ENCODE measurements at regions not wholly inside any gene's neighbourhood (a gene's known extent, or its start where the extent isn't known, plus 50 kb on each side); places are given as distances from the start of the nearest gene placed in this dataset.
"Not testable (repeated sequence)": the region's sequence is repeated elsewhere in the genome, so short reads cannot be mapped to it uniquely, and the experiment has no call there.

DNA sequence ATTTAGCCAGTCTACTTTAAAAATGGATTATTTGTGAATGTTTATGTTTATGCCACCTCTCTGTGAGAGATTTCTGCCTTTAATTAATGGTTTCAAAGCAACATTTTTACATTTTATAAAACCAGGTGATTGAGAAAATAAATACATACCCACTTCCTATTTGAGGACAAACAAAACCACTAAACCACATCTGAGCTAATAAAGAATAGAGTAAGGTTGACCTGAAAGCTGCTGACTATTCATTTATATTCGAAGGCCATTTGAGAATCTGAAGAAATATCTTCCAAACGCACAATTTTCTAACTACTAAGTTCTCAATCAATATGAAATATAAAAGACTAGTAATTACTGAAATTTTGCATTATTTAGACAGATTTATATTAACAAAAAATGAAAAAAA is 705.1 kb downstream of the XPNPEP1 start:
- H3K79me2 ChIP-seq (ENCODE audit: insufficient read depth, low read length): no peaks in the 10 kb centered on the region
- H3K4me2 ChIP-seq (ENCODE audit: low read length): no peak overlapping the region
- no peaks in the 10 kb centered on the region for H4K20me1 ChIP-seq (ENCODE audit: insufficient read depth, low read length)
- no peaks in the 10 kb centered on the region for H3F3A ChIP-seq (ENCODE audit: insufficient read depth, low read length)
- TF ChIP-seq, protein P1, sequence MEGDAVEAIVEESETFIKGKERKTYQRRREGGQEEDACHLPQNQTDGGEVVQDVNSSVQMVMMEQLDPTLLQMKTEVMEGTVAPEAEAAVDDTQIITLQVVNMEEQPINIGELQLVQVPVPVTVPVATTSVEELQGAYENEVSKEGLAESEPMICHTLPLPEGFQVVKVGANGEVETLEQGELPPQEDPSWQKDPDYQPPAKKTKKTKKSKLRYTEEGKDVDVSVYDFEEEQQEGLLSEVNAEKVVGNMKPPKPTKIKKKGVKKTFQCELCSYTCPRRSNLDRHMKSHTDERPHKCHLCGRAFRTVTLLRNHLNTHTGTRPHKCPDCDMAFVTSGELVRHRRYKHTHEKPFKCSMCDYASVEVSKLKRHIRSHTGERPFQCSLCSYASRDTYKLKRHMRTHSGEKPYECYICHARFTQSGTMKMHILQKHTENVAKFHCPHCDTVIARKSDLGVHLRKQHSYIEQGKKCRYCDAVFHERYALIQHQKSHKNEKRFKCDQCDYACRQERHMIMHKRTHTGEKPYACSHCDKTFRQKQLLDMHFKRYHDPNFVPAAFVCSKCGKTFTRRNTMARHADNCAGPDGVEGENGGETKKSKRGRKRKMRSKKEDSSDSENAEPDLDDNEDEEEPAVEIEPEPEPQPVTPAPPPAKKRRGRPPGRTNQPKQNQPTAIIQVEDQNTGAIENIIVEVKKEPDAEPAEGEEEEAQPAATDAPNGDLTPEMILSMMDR (IDR thresholded peaks at IDR 0.05; ENCODE audit: low read length): no peak
- H3K9ac ChIP-seq (ENCODE audit: low read length): no peak overlapping the region
- H3K9me2 ChIP-seq (ENCODE audit: low read depth, low read length): no peaks in the 10 kb centered on the region
- H2AFZ ChIP-seq (ENCODE audit: low read length): no peak overlapping the region
- no peaks in the 10 kb centered on the region for H3K27me3 ChIP-seq (ENCODE audit: insufficient read depth, low read length)
- H3K4me1 ChIP-seq (ENCODE audit: insufficient read depth, low read length, severe bottlenecking): no peaks in the 10 kb centered on the region
- H3K9me3 ChIP-seq (ENCODE audit: low read length): no peaks in the 10 kb centered on the region
- no peaks in the 10 kb centered on the region for H3K36me3 ChIP-seq (ENCODE audit: insufficient read depth, low read length)
- no peak overlapping the region for H3K27ac ChIP-seq (ENCODE audit: low read depth, low read length, poor library complexity, severe bottlenecking)
- no peak overlapping the region for H3K4me3 ChIP-seq (ENCODE audit: low read depth, low read length, poor library complexity, severe bottlenecking)

DNA sequence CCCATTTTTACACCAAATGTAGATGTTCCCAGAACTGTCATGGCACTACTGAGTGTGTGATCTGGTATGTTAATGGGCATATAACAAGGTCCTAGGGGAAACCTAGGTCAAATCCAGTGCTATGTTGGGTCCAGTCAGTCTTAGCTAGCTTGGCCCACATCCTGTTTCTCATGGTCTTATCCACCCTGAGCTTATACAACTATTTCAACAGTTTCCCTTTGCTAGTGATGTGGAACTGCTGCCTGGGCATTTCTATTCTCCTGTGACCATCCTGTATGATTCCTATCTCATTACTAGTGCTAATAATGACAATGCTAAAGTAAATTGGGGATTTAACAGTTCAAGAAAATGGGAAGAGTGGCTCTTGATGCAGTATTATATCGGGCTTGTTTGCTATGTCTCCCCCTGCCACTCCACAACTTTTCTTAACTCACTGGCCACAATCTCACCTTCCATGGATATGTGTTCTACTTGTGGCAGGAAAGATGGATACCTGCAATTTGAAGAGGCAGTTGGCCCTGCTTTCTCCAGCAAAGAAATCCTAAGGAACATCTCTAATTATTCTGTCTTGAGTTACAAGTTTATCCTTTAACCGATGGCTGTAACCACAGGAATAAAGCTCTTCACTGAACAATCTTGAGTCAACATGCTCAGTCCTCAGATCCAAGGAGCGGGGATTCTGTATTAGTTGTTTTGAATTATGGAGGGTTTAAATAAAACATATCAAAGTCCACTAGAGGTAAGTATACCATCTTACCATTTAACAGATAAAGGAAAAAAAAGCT is 707.8 kb downstream of the XPNPEP1 start:
- no peak overlapping the region for H3K9ac ChIP-seq (ENCODE audit: low read length)
- no peaks in the 10 kb centered on the region for H3K79me2 ChIP-seq (ENCODE audit: insufficient read depth, low read length)
- no peaks in the 10 kb centered on the region for H4K20me1 ChIP-seq (ENCODE audit: insufficient read depth, low read length)
- H3K4me3 ChIP-seq (ENCODE audit: low read depth, low read length, poor library complexity, severe bottlenecking): no peak overlapping the region
- H3K36me3 ChIP-seq (ENCODE audit: insufficient read depth, low read length): no peaks in the 10 kb centered on the region
- no peak overlapping the region for H3K4me2 ChIP-seq (ENCODE audit: low read length)
- H3K27ac ChIP-seq (ENCODE audit: low read depth, low read length, poor library complexity, severe bottlenecking): no peak overlapping the region
- H3K27me3 ChIP-seq (ENCODE audit: insufficient read depth, low read length): no peaks in the 10 kb centered on the region
- H3K9me2 ChIP-seq (ENCODE audit: low read depth, low read length): no peaks in the 10 kb centered on the region
- H3F3A ChIP-seq (ENCODE audit: insufficient read depth, low read length): no peaks in the 10 kb centered on the region
- H3K4me1 ChIP-seq (ENCODE audit: insufficient read depth, low read length, severe bottlenecking): no peaks in the 10 kb centered on the region
- H3K9me3 ChIP-seq (ENCODE audit: low read length): no peaks in the 10 kb centered on the region
- no peak overlapping the region for H2AFZ ChIP-seq (ENCODE audit: low read length)
- no peak for TF ChIP-seq EZH2 (IDR thresholded peaks at IDR 0.05; ENCODE audit: borderline replicate concordance, low read length)
- TF ChIP-seq, protein P1 (IDR thresholded peaks at IDR 0.05; ENCODE audit: low read length): no peak

DNA sequence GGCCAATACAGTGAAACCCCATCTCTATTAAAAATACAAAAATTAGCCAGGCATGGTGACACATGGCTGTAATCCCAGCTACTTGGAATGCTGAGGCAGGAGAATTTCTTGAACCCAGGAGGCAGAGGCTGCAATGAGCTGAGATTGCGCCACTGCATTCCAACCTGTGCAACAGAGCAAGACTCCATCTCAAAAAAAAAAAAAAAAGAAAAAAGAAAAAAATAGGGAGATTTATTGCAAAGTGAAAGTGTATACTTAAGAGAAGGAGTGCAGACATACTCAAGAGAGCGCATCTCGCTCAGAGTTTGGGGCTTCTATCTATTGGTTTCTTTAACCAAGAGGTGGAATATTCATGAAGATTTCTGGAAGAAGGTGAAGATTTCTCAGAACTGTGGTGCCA is 708.4 kb downstream of the XPNPEP1 start:
- not testable (repeated sequence) for H2AFZ ChIP-seq (ENCODE audit: low read length)

DNA sequence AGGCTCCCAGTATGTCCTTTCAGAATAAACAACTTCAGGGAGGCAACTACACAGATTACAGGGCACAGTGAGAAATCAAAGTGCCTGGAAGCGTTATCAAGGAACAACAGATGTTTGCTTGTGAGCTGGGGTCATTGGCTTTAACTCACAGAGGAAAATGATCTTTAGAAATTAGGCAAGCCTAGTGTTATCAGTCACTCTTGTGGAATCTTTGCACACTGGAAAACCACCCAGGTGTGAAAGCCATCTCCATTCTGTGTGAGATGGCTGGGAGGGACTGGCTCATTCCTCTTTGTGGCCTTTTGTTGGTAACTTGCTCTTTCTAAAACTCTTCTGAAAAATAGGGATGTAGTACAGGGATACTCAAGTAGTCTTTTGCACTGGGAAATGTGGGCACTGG is 716.0 kb downstream of the XPNPEP1 start:
- no peaks in the 10 kb centered on the region for H3K9me3 ChIP-seq (ENCODE audit: low read length)
- no peaks in the 10 kb centered on the region for H3K36me3 ChIP-seq (ENCODE audit: insufficient read depth, low read length)
- no peak overlapping the region for H3K4me2 ChIP-seq (ENCODE audit: low read length)
- no peak overlapping the region for H3K4me3 ChIP-seq (ENCODE audit: low read depth, low read length, poor library complexity, severe bottlenecking)
- TF ChIP-seq, protein P1 (IDR thresholded peaks at IDR 0.05; ENCODE audit: low read length): no peak
- no peak for TF ChIP-seq EZH2 (IDR thresholded peaks at IDR 0.05; ENCODE audit: borderline replicate concordance, low read length)
- no peaks in the 10 kb centered on the region for H3K9me2 ChIP-seq (ENCODE audit: low read depth, low read length)
- no peaks in the 10 kb centered on the region for H3K27me3 ChIP-seq (ENCODE audit: insufficient read depth, low read length)
- no peaks in the 10 kb centered on the region for H3K4me1 ChIP-seq (ENCODE audit: insufficient read depth, low read length, severe bottlenecking)
- H3K9ac ChIP-seq (ENCODE audit: low read length): no peak overlapping the region
- H3F3A ChIP-seq (ENCODE audit: insufficient read depth, low read length): no peaks in the 10 kb centered on the region
- H3K27ac ChIP-seq (ENCODE audit: low read depth, low read length, poor library complexity, severe bottlenecking): no peak overlapping the region
- no peak overlapping the region for H2AFZ ChIP-seq (ENCODE audit: low read length)
- no peaks in the 10 kb centered on the region for H3K79me2 ChIP-seq (ENCODE audit: insufficient read depth, low read length)
- H4K20me1 ChIP-seq (ENCODE audit: insufficient read depth, low read length): no peaks in the 10 kb centered on the region

More for the DNA sequence above, 708.4 kb downstream of the XPNPEP1 start:
- H3K79me2 ChIP-seq (ENCODE audit: insufficient read depth, low read length); H3K27me3 ChIP-seq (ENCODE audit: insufficient read depth, low read length); H3K4me3 ChIP-seq (ENCODE audit: low read depth, low read length, poor library complexity, severe bottlenecking); H4K20me1 ChIP-seq (ENCODE audit: insufficient read depth, low read length); H3K9me2 ChIP-seq (ENCODE audit: low read depth, low read length); H3K36me3 ChIP-seq (ENCODE audit: insufficient read depth, low read length); H3K4me2 ChIP-seq (ENCODE audit: low read length); H3K9ac ChIP-seq (ENCODE audit: low read length); H3K27ac ChIP-seq (ENCODE audit: low read depth, low read length, poor library complexity, severe bottlenecking); H3F3A ChIP-seq (ENCODE audit: insufficient read depth, low read length); H3K9me3 ChIP-seq (ENCODE audit: low read length); H3K4me1 ChIP-seq (ENCODE audit: insufficient read depth, low read length, severe bottlenecking): not testable (repeated sequence)

Data from OCI-LY1 (cell line).